ENCODE measurements at regions not wholly inside any gene's neighbourhood (a gene's known extent, or its start where the extent isn't known, plus 50 kb on each side); places are given as distances from the start of the nearest gene placed in this dataset.

DNA sequence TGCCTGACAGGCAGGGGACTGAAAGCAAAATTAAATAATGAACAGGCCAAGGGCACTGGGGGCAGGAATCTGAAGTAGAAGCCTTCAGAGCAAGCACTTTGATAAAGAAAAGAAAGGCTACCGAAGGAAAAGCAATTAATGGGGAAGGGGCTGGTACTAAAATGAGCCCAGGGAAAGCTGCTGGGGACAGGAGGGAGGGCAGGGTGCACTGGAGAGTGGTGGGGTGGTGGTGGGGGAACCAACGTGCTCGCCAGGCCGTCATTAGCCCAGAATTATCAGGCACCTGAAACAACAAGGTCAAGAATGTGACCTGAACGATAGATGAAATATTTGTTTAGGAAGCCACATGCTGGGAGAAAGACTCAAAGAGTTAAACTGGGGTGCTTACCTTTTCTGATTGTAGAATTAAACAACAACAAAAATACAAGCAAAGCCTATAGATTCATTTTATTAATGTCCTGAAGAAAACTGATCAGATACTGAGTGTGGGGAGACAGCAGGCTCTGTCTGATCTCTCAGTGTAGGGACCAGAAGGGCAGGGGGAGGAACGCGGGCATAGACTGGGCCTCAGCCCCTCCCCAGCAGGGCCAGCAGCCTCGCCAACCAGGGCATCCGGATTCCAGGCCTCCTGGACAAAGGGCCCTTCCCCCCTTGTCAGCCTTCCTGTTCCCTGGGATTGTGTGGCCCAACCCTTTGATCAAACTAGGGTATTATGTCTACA, 239.7 kb upstream of the KLF3 start:
- CTCF ChIA-PET: no interaction called here
- peaks cover 13% of the 10 kb centered on the region for H3K27me3 ChIP-seq (ENCODE audit: control insufficient read depth, insufficient read depth, low read length)

DNA sequence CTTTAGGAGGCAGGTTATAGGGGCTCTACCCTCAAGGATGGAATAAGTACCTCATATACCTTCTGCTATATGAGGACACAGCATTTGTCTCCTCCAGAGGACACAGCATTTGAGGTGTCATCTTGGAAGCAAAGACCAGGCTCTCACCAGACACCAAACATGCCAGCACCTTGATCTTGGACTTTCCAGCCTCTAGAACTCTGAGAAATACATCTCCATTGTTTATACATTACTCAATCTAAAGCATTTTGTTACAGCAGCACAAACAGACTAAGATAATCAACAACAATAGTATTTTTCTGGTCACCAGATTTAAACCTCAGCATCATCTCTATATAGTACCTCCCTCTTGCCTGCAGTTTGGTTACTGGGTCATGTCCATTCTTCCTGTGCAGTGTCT, 237.5 kb upstream of the KLF3 start:
- H3K9me3 ChIP-seq (ENCODE audit: control insufficient read depth, insufficient read depth, low read length): no peaks in the 10 kb centered on the region
- CTCF ChIA-PET: no interaction called here
- H3K4me3 ChIP-seq (ENCODE audit: low read depth, low read length): no peak overlapping the region
- POLR2A ChIA-PET: no interaction called here
- H3K27ac ChIP-seq (ENCODE audit: low read depth, low read length): no peak overlapping the region
- TF ChIP-seq, protein P1, sequence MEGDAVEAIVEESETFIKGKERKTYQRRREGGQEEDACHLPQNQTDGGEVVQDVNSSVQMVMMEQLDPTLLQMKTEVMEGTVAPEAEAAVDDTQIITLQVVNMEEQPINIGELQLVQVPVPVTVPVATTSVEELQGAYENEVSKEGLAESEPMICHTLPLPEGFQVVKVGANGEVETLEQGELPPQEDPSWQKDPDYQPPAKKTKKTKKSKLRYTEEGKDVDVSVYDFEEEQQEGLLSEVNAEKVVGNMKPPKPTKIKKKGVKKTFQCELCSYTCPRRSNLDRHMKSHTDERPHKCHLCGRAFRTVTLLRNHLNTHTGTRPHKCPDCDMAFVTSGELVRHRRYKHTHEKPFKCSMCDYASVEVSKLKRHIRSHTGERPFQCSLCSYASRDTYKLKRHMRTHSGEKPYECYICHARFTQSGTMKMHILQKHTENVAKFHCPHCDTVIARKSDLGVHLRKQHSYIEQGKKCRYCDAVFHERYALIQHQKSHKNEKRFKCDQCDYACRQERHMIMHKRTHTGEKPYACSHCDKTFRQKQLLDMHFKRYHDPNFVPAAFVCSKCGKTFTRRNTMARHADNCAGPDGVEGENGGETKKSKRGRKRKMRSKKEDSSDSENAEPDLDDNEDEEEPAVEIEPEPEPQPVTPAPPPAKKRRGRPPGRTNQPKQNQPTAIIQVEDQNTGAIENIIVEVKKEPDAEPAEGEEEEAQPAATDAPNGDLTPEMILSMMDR (IDR thresholded peaks at IDR 0.05; ENCODE audit: low read depth, low read length): no peak
- no peak for DNase-seq (ENCODE audit: low read depth, low spot score)
- peaks cover 12% of the 10 kb centered on the region for H3K27me3 ChIP-seq (ENCODE audit: control insufficient read depth, insufficient read depth, low read length)

More for the DNA sequence above, 239.7 kb upstream of the KLF3 start:
- POLR2A ChIA-PET: no interaction called here
- Histone ChIP-seq H3K27ac (ENCODE audit: low read depth, low read length) (no peak overlapping the region), H3K4me3 (ENCODE audit: low read depth, low read length) (no peak overlapping the region), H3K9me3 (ENCODE audit: control insufficient read depth, insufficient read depth, low read length) (no peaks in the 10 kb centered on the region)
- TF ChIP-seq, protein P1 (IDR thresholded peaks at IDR 0.05; ENCODE audit: low read depth, low read length): no peak
- DNase-seq (ENCODE audit: low read depth, low spot score): no peak

DNA sequence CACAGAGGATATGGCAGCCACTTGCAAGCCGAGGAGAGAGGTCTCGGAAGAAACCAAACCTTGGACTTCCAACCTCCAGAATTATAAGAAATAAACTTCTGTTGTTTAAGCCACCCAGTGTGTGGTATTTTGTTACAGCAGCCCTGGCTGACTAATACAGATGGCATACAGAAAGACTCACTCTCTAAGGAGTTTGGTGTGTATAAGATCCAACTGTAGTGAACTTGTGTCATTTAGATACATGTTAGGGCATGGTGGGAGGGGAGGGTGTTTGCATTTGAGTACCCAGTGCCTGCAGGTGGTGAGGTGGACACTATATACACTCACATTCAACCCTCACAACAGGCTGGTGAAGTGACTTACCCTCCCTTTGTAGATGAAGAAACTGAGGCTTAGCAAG, 233.2 kb upstream of the KLF3 start:
- POLR2A ChIA-PET: no interaction called here
- no peak for DNase-seq (ENCODE audit: low read depth, low spot score)
- H3K4me3 ChIP-seq (ENCODE audit: low read depth, low read length): no peak overlapping the region
- no peak overlapping the region for H3K27ac ChIP-seq (ENCODE audit: low read depth, low read length)
- H3K27me3 ChIP-seq (ENCODE audit: control insufficient read depth, insufficient read depth, low read length): peaks cover 10% of the 10 kb centered on the region
- CTCF ChIA-PET: no interaction called here
- TF ChIP-seq, protein P1 (IDR thresholded peaks at IDR 0.05; ENCODE audit: low read depth, low read length): no peak
- no peaks in the 10 kb centered on the region for H3K9me3 ChIP-seq (ENCODE audit: control insufficient read depth, insufficient read depth, low read length)

DNA sequence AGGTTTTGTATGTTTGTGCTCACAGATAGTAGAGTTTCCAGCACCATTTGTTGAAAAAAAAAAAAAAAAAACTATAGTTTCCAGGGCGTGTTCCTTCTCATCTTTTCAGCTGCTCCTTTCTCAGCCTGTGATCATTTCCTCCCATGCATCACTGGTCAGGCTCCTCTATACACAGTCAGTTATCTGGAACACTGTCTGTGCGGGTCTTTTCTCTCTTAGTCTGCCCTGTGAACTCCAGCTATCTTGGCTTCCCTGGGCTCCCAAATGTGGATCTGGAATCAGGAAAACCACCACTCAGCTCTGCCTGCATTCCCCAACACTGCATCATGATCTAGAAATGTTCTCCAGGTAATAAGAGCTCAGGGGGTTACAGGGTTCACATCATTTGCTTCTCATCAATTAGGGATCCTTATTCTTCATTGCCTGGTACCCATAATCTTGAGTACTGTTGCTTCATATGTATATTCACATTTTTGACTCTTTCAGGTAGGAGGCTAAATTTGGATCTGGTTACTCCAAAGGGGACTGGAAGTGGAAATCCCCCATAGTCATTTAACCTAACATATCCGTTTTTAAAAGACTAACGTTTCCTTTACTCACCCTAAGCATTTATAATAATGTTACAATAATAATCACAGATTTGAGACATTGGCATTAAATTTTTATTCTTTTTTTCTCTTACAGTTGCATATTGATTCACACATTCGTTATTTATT, 221.8 kb upstream of the KLF3 start:
- Histone ChIP-seq H3K4me3 (ENCODE audit: low read depth, low read length) (no peak overlapping the region), H3K27ac (ENCODE audit: low read depth, low read length) (no peak overlapping the region), H3K27me3 (ENCODE audit: control insufficient read depth, insufficient read depth, low read length) (no peaks in the 10 kb centered on the region), H3K9me3 (ENCODE audit: control insufficient read depth, insufficient read depth, low read length) (no peaks in the 10 kb centered on the region)
- ChIA-PET CTCF (no interaction called here), POLR2A (no interaction called here)
- TF ChIP-seq, protein P1 (IDR thresholded peaks at IDR 0.05; ENCODE audit: low read depth, low read length): no peak
- DNase-seq (ENCODE audit: low read depth, low spot score): no peak

DNA sequence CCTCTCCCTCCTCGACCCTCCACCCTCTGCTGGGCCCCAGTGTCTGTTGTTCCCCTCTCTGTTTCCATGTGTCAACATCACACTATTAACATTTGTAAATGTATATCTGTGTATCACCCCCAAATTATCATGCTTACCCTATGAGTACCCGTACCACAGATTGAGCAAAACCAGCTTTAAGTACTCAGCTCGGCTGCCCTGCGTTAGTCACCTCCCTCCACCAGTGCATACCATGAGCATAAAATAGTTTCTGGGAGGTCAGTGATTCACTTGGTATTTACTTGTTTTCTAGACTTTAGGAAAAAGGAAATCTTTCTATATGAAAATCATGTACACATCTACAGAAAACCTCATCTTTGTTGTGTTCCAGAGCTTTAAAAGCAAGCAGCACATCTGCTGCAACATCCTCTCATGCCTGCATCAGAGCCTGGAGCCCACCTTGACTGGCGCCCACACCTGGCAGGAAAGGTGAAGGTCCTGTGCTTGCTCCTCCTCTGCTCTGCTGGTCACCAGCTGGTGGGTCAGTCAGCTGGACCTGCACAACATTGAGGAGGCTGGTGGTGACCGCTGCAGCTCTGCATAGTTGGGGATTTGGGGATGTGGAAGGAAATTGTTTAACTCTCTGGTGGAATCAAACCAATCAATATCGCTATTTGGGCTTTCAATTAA, 214.4 kb upstream of the KLF3 start:
- H3K27ac ChIP-seq (ENCODE audit: low read depth, low read length): no peak overlapping the region
- H3K9me3 ChIP-seq (ENCODE audit: control insufficient read depth, insufficient read depth, low read length): no peaks in the 10 kb centered on the region
- ChIA-PET CTCF (no interaction called here), POLR2A (no interaction called here)
- H3K4me3 ChIP-seq (ENCODE audit: low read depth, low read length): no peak overlapping the region
- no peak for DNase-seq (ENCODE audit: low read depth, low spot score)
- TF ChIP-seq, protein P1 (IDR thresholded peaks at IDR 0.05; ENCODE audit: low read depth, low read length): no peak
- H3K27me3 ChIP-seq (ENCODE audit: control insufficient read depth, insufficient read depth, low read length): peaks cover 6% of the 10 kb centered on the region
